ENCODE measurements at regions not wholly inside any gene's neighbourhood (a gene's known extent, or its start where the extent isn't known, plus 50 kb on each side); places are given as distances from the start of the nearest gene placed in this dataset.
A peak's percentile ranks its signal among the peaks of the same experiment; 100 is the strongest.
"Not testable (repeated sequence)": the region's sequence is repeated elsewhere in the genome, so short reads cannot be mapped to it uniquely, and the experiment has no call there.

- no peak for DNase-seq
- in situ Hi-C loops (cut with HindIII; ENCODE audit: low pct_ligation_motif_present, low pct_unique_long_range_greater_than_20kb, low sequenced_read_pairs) = no loop called here
Observed at GRCh38 chr5:101687349-101687985, 608.6 kb downstream of the SLCO4C1 start.

GRCh38 chr5:101686536-101687157 is 609.4 kb downstream of the SLCO4C1 start:
- DNase-seq = no peak
- in situ Hi-C loops (cut with HindIII; ENCODE audit: low pct_ligation_motif_present, low pct_unique_long_range_greater_than_20kb, low sequenced_read_pairs) = no loop called here

DNA sequence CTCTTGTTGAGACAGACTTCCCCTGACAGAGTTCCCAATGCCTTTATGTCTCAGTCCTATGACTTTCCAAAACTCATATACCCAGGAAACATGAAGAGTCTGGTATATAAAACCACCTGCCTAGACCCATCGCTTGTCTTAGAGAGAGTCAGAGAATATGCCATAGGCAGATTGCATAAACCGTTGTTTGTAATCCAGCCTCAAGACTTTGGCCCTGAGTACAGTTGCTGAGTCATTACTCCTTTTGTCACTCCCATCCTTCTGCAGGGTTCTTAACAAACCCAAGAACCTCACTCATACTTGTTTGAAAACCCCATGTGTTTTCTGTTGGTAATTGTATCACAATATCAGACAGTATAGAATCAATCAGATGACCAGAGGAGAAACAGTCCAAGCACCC is 616.3 kb downstream of the SLCO4C1 start:
- DNase-seq = no peak
- in situ Hi-C loops (cut with HindIII; ENCODE audit: low pct_ligation_motif_present, low pct_unique_long_range_greater_than_20kb, low sequenced_read_pairs) = no loop called here

- in situ Hi-C loops (cut with HindIII; ENCODE audit: low pct_ligation_motif_present, low pct_unique_long_range_greater_than_20kb, low sequenced_read_pairs) = no loop called here
Observed at GRCh38 chr5:101678481-101679193, 617.4 kb downstream of the SLCO4C1 start.

DNA sequence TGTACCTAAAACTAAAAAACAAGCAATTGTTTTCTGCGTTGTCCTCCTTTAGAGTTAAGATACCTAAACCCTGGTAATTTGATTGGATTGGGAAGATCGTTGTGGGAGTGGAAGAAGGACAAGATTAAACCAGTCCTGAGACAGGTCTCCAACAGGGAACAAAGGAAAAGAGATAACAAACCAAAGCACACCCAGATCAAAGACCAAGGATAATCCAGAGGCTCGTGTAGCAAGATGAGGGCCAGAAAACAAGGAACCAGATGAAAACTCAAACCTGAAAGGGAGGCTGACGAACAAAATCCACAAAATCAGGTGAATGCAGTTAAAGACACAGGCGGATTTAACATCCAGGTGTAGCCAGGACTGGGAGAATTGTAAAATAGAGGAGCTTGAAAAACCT is 618.1 kb downstream of the SLCO4C1 start:
- in situ Hi-C loops (cut with HindIII; ENCODE audit: low pct_ligation_motif_present, low pct_unique_long_range_greater_than_20kb, low sequenced_read_pairs) = no loop called here
- no peak for DNase-seq

More at GRCh38 chr5:101678481-101679193, 617.4 kb downstream of the SLCO4C1 start:
- DNase-seq = peak; percentile 61

- in situ Hi-C loops (cut with HindIII; ENCODE audit: low pct_ligation_motif_present, low pct_unique_long_range_greater_than_20kb, low sequenced_read_pairs) = no loop called here
- no peak for DNase-seq
Observed at GRCh38 chr5:101676646-101677045, 619.4 kb downstream of the SLCO4C1 start.

- no peak for DNase-seq
- in situ Hi-C loops (cut with HindIII; ENCODE audit: low pct_ligation_motif_present, low pct_unique_long_range_greater_than_20kb, low sequenced_read_pairs) = no loop called here
Observed at GRCh38 chr5:101675510-101676219, 620.4 kb downstream of the SLCO4C1 start.

GRCh38 chr5:101673120-101673519 is 623.0 kb downstream of the SLCO4C1 start:
- in situ Hi-C loops (cut with HindIII; ENCODE audit: low pct_ligation_motif_present, low pct_unique_long_range_greater_than_20kb, low sequenced_read_pairs) = no loop called here
- no peak for DNase-seq

- in situ Hi-C loops (cut with HindIII; ENCODE audit: low pct_ligation_motif_present, low pct_unique_long_range_greater_than_20kb, low sequenced_read_pairs) = no loop called here
- no peak for DNase-seq
Observed at GRCh38 chr5:101664071-101664791, 631.9 kb downstream of the SLCO4C1 start.

GRCh38 chr5:101663543-101663942 is 632.5 kb downstream of the SLCO4C1 start:
- DNase-seq = no peak

DNA sequence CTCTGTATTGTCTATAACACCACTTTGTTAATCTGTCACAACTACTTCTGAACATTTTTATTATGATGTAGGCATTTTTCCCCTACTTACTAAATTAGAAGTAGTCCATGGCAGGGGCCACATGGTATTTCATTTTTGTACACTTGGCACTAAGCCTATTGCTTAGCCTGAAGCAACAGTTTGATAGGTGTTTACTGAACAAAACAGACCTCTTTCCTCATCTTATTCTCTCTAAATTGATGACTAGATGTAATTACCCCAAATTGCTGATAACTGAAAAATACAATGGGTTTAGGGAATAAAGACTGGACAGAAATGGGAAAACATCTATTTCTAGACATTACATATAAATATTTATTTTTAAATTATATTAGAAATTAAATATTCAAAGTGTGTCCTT is 633.8 kb downstream of the SLCO4C1 start:
- DNase-seq = no peak
- in situ Hi-C loops (cut with HindIII; ENCODE audit: low pct_ligation_motif_present, low pct_unique_long_range_greater_than_20kb, low sequenced_read_pairs) = no loop called here

More at GRCh38 chr5:101663543-101663942, 632.5 kb downstream of the SLCO4C1 start:
- in situ Hi-C loops (cut with HindIII; ENCODE audit: low pct_ligation_motif_present, low pct_unique_long_range_greater_than_20kb, low sequenced_read_pairs) = no loop called here

GRCh38 chr5:101658433-101658832 is 637.7 kb downstream of the SLCO4C1 start:
- in situ Hi-C loops (cut with HindIII; ENCODE audit: low pct_ligation_motif_present, low pct_unique_long_range_greater_than_20kb, low sequenced_read_pairs) = no loop called here
- no peak for DNase-seq

DNA sequence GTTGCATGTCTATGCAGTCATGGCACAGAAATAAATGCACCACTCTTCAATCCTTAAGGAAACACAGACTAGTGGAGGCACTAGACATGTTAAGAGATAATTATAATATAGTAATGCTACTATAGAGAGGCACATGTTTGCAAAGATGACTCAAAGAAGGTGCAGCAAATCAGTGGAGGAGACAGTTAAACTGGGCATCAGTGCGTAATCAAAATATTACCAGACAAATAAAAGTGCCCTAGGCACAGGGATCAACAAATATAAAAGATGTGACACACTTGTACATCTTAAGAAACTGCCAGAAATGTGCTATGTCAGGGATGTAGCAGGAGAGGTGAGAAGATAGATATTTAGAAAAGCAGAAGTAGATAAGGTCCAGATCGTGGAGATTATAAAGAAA is 642.1 kb downstream of the SLCO4C1 start:
- no peak for DNase-seq
- in situ Hi-C loops (cut with HindIII; ENCODE audit: low pct_ligation_motif_present, low pct_unique_long_range_greater_than_20kb, low sequenced_read_pairs) = no loop called here

- in situ Hi-C loops (cut with HindIII; ENCODE audit: low pct_ligation_motif_present, low pct_unique_long_range_greater_than_20kb, low sequenced_read_pairs) = no loop called here
- DNase-seq = no peak
Observed at GRCh38 chr5:101647861-101648260, 648.2 kb downstream of the SLCO4C1 start.

- in situ Hi-C loops (cut with HindIII; ENCODE audit: low pct_ligation_motif_present, low pct_unique_long_range_greater_than_20kb, low sequenced_read_pairs) = no loop called here
- no peak for DNase-seq
Observed at GRCh38 chr5:101643794-101644193, 652.3 kb downstream of the SLCO4C1 start.

GRCh38 chr5:101637599-101637998 is 658.5 kb downstream of the SLCO4C1 start:
- DNase-seq = no peak
- in situ Hi-C loops (cut with HindIII; ENCODE audit: low pct_ligation_motif_present, low pct_unique_long_range_greater_than_20kb, low sequenced_read_pairs) = no loop called here

- in situ Hi-C loops (cut with HindIII; ENCODE audit: low pct_ligation_motif_present, low pct_unique_long_range_greater_than_20kb, low sequenced_read_pairs); DNase-seq: not testable (repeated sequence)
Observed at GRCh38 chr5:101627770-101628169, 668.3 kb downstream of the SLCO4C1 start.

GRCh38 chr5:101626572-101626971 is 669.5 kb downstream of the SLCO4C1 start:
- in situ Hi-C loops (cut with HindIII; ENCODE audit: low pct_ligation_motif_present, low pct_unique_long_range_greater_than_20kb, low sequenced_read_pairs) = no loop called here
- DNase-seq = no peak

GRCh38 chr5:101611039-101611438 is 685.0 kb downstream of the SLCO4C1 start:
- DNase-seq = no peak
- in situ Hi-C loops (cut with HindIII; ENCODE audit: low pct_ligation_motif_present, low pct_unique_long_range_greater_than_20kb, low sequenced_read_pairs) = no loop called here
